Natural killer cell (primary cell): ENCODE measurements at regions not wholly inside any gene's neighbourhood (a gene's known extent, or its start where the extent isn't known, plus 50 kb on each side); places are given as distances from the start of the nearest gene placed in this dataset.

Experiments used
- ATAC-seq, 3 donors: fragments of 150-1000 bp in 2 of 3; fragments of 200-7000 bp in 1 of 3; cut with Tn5 transposase; 1 replicate in 1 of 3; 2 replicates in 2 of 3; pipeline ENCODE4 v1.10.0; 2021; ENCODE audit warnings: mild to moderate bottlenecking in 2 of 3, moderate library complexity in 2 of 3
- DNase-seq, 2 donors: peaks; one replicate each; pipeline versions ENCODE4 v3.0.0 to v3.0.0-alpha.2; 2013 to 2021; ENCODE audit warnings: mixed read lengths in 1 of 2
- H3K27ac ChIP-seq: one replicate; pipeline ENCODE4 v1.5.1; 2013; ENCODE audit warnings: mild to moderate bottlenecking, low read length
- H3K27me3 ChIP-seq: one replicate; pipeline ENCODE4 v1.6.1; 2013; ENCODE audit warnings: low read length; ENCODE audit not compliant: control insufficient read depth, insufficient read depth
- H3K36me3 ChIP-seq: one replicate; pipeline ENCODE4 v1.6.1; 2013; ENCODE audit warnings: low read length; ENCODE audit not compliant: control insufficient read depth, insufficient read depth
- H3K4me1 ChIP-seq: one replicate; pipeline ENCODE4 v1.6.1; 2013; ENCODE audit warnings: low read length; ENCODE audit not compliant: control insufficient read depth, insufficient read depth
- H3K4me3 ChIP-seq: one replicate; pipeline ENCODE4 v1.5.1; 2013; ENCODE audit warnings: low read length
- H3K9me3 ChIP-seq: one replicate; pipeline ENCODE4 v1.6.1; 2013; ENCODE audit warnings: low read length; ENCODE audit not compliant: control insufficient read depth, insufficient read depth
- H3K27ac Mint-ChIP-seq, 2 donors: one replicate each; pipeline ENCODE4 v1.8.0; 2022; ENCODE audit warnings: mild to moderate bottlenecking in 2 of 2, mixed read lengths in 2 of 2, moderate library complexity in 1 of 2
- H3K27me3 Mint-ChIP-seq, 2 donors: one replicate each; pipeline ENCODE4 v1.8.0; 2022; ENCODE audit warnings: low read depth in 2 of 2, mixed read lengths in 2 of 2
- H3K36me3 Mint-ChIP-seq: one replicate; pipeline ENCODE4 v1.8.0; 2022; ENCODE audit warnings: mixed read lengths
- H3K4me1 Mint-ChIP-seq, 2 donors: one replicate each; pipeline ENCODE4 v1.8.0; 2022; ENCODE audit warnings: mixed read lengths in 2 of 2
- H3K4me3 Mint-ChIP-seq: one replicate; pipeline ENCODE4 v1.8.0; 2022; ENCODE audit warnings: mild to moderate bottlenecking, moderate library complexity, mixed read lengths
- H3K9me3 Mint-ChIP-seq, 2 donors: one replicate each; pipeline ENCODE4 v1.8.0; 2022; ENCODE audit warnings: mixed read lengths in 2 of 2
- WGBS: methylation state at CpG from one replicate; pipeline ENCODE4 v1.1.7; 2013; ENCODE audit warnings: missing lambda C conversion rate; ENCODE audit not compliant: insufficient coverage; 5-methylcytosine and 5-hydroxymethylcytosine counted together
- intact Hi-C: fragments of 100-400 bp; cut with micrococcal nuclease; formaldehyde crosslinking; loops from one replicate; pipeline ENCODE4 v1.14.2; 2022
- TF ChIP-seq, protein P1 (sequence below): fragments of 200-600 bp; IDR thresholded peaks from one replicate; pipeline ENCODE4 v1.8.0; 2022; ENCODE audit warnings: antibody characterized with exemption

DNA sequence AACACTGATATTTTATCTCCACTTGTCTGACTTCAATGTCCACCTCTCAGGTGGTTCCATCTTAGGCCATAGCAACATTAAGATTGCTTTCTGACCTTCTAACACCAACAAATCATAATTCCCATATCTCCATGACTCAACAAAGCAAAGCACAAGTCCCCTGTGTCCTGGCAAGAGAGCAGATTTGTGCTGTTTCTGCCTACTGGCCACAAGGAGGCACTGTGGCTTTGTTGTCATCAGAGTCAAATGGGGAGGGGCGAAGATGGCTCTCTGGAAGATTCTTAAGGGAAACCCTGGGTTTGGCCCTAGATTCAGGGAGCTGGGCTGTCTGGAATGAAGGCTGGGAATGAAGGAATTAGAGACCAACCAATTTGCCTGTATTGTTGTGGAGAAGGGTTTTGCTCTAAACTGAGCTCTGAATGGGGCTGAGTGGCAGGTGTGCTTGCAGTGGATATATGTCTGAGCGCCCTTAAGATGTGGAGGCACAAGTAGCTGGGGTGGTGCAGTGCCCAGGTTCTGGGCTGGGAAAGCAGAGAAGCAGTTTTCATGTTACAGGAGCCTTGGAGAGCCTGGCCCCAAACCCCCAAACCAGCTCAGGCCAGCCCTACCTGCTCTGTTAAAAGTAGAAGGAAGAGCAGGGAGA lies 154.8 kb upstream of the PRSS58 start:
- intact Hi-C loops, result no loop called here
- Mint-ChIP-seq H3K27me3 (no peaks in the 10 kb centered on the region), H3K4me1 (peaks cover 0 to 5% of the 10 kb centered on the region in 2 donors), H3K9me3 (no peaks in the 10 kb centered on the region), H3K4me3 (no peak overlapping the region), H3K36me3 (no peaks in the 10 kb centered on the region), H3K27ac (no peak overlapping the region)
- peak in 2 of 3 donors; percentile 50 to 76 for ATAC-seq
- H3K4me3 ChIP-seq, result no peak overlapping the region
- 77% methylated on average over 2 of the region's 2 CpGs for WGBS
- no peak overlapping the region for H3K27ac ChIP-seq
- peak in 1 of 2 donors; percentile 76 for DNase-seq
- no peaks in the 10 kb centered on the region for H3K4me1 ChIP-seq
- H3K9me3 ChIP-seq, result no peaks in the 10 kb centered on the region
- no peaks in the 10 kb centered on the region for H3K36me3 ChIP-seq
- TF ChIP-seq, protein P1, sequence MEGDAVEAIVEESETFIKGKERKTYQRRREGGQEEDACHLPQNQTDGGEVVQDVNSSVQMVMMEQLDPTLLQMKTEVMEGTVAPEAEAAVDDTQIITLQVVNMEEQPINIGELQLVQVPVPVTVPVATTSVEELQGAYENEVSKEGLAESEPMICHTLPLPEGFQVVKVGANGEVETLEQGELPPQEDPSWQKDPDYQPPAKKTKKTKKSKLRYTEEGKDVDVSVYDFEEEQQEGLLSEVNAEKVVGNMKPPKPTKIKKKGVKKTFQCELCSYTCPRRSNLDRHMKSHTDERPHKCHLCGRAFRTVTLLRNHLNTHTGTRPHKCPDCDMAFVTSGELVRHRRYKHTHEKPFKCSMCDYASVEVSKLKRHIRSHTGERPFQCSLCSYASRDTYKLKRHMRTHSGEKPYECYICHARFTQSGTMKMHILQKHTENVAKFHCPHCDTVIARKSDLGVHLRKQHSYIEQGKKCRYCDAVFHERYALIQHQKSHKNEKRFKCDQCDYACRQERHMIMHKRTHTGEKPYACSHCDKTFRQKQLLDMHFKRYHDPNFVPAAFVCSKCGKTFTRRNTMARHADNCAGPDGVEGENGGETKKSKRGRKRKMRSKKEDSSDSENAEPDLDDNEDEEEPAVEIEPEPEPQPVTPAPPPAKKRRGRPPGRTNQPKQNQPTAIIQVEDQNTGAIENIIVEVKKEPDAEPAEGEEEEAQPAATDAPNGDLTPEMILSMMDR, result peak; percentile 22
- H3K27me3 ChIP-seq, result no peaks in the 10 kb centered on the region

DNA sequence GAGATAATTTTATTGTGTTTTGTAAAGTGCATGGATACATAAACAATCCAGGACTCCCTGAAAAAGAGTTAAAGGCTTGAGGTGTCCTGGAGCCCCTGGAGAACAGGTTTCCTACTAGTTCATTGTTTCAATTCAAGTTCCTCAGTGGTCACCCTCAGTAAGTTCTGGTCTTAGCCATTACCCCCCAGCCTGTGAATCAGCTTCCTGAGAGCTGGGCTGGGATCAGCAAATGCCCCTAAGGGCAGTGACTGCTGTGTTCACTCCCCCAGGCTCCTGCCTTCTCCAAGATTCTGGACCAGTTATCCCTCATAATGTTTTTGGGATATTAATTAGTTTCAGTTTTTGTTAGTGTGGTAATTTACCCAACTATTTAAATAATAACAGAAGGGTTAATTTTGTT lies 151.6 kb upstream of the PRSS58 start:
- ATAC-seq (no peak), DNase-seq (no peak)
- no peaks in the 10 kb centered on the region for H3K36me3 Mint-ChIP-seq
- intact Hi-C loops, result no loop called here
- peaks cover 0 to 5% of the 10 kb centered on the region in 2 donors for H3K4me1 Mint-ChIP-seq
- no peak overlapping the region for H3K27ac Mint-ChIP-seq
- no peaks in the 10 kb centered on the region for H3K9me3 Mint-ChIP-seq
- Histone ChIP-seq H3K27ac (no peak overlapping the region), H3K9me3 (no peaks in the 10 kb centered on the region), H3K27me3 (no peaks in the 10 kb centered on the region), H3K4me1 (no peaks in the 10 kb centered on the region), H3K4me3 (no peak overlapping the region), H3K36me3 (no peaks in the 10 kb centered on the region)
- H3K27me3 Mint-ChIP-seq, result no peaks in the 10 kb centered on the region
- no peak overlapping the region for H3K4me3 Mint-ChIP-seq
- TF ChIP-seq, protein P1, result no peak

DNA sequence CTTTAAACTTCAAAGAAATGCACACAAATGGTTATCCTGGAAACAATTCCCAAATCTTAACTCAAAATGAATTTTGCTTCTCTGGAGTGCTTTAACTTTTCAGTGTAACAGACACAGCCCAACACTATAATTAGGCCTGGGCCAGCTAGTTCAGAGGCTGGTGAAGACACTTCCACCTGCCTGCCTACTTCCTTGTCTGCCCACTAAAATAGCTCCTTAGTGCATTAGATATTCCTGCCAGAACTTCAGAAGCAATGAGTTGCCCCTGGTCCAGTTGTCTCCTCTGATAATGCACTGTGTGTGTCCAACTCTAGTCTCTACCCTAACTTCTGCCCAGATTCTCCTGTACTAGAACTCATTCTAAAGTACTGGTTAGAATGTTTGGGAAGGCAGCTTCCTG lies 150.9 kb upstream of the PRSS58 start:
- no peaks in the 10 kb centered on the region for H3K27me3 ChIP-seq
- H3K4me3 ChIP-seq, result no peak overlapping the region
- ATAC-seq (no peak), DNase-seq (no peak)
- TF ChIP-seq, protein P1, result no peak
- H3K27ac Mint-ChIP-seq, result no peak overlapping the region
- peaks cover 0 to 5% of the 10 kb centered on the region in 2 donors for H3K4me1 Mint-ChIP-seq
- no peak overlapping the region for H3K4me3 Mint-ChIP-seq
- no peaks in the 10 kb centered on the region for H3K9me3 Mint-ChIP-seq
- no peaks in the 10 kb centered on the region for H3K9me3 ChIP-seq
- H3K4me1 ChIP-seq, result no peaks in the 10 kb centered on the region
- intact Hi-C loops, result no loop called here
- no peak overlapping the region for H3K27ac ChIP-seq
- no peaks in the 10 kb centered on the region for H3K36me3 ChIP-seq
- no peaks in the 10 kb centered on the region for H3K36me3 Mint-ChIP-seq
- peaks cover 0 to under 1% of the 10 kb centered on the region in 2 donors for H3K27me3 Mint-ChIP-seq

DNA sequence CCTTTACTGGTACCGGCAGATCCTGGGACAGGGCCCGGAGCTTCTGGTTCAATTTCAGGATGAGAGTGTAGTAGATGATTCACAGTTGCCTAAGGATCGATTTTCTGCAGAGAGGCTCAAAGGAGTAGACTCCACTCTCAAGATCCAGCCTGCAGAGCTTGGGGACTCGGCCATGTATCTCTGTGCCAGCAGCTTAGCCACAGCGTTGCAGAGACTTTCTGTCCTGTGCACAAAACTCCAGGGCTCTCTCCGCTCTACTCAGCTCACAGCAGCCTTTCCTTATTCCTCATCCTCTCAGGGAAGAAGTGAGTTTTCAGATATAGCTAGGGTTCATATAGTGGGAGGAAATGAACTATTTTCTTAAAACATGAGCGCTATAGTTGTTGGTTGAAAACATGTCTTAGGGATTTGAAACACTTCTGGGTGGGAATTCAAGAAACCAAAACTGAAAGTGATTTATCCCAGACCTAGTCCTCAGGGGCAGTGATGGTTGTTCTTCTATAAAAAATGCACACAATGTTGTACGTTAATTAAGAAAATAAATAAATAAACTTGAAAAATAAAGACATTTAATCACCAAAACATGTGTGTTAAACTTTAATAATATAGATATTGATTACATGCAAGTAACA lies 150.2 kb upstream of the PRSS58 start:
- Histone ChIP-seq H3K4me1 (no peaks in the 10 kb centered on the region), H3K4me3 (no peak overlapping the region), H3K9me3 (no peaks in the 10 kb centered on the region), H3K27ac (no peak overlapping the region), H3K36me3 (no peaks in the 10 kb centered on the region), H3K27me3 (no peaks in the 10 kb centered on the region)
- ATAC-seq (no peak), DNase-seq (no peak)
- Mint-ChIP-seq H3K4me3 (no peak overlapping the region), H3K27ac (no peak overlapping the region), H3K36me3 (no peaks in the 10 kb centered on the region), H3K4me1 (peaks cover 0 to 5% of the 10 kb centered on the region in 2 donors), H3K27me3 (peaks cover 0 to 8% of the 10 kb centered on the region in 2 donors), H3K9me3 (no peaks in the 10 kb centered on the region)
- intact Hi-C loops, result no loop called here
- TF ChIP-seq, protein P1, result no peak
- 77% methylated on average over 6 of the region's 8 CpGs for WGBS
